AG04450 (cell line): ENCODE measurements at regions not wholly inside any gene's neighbourhood (a gene's known extent, or its start where the extent isn't known, plus 50 kb on each side); places are given as distances from the start of the nearest gene placed in this dataset.
A peak's percentile ranks its signal among the peaks of the same experiment; 100 is the strongest.

Source experiments
- CTCF ChIA-PET: fragments of 300-600, 350-600 bp; formaldehyde crosslinking; extraction: SDS; loops from one replicate; lab custom pipeline; 2022; ENCODE audit warnings: antibody characterized with exemption, inconsistent platforms; lab: Charles Lee
- POLR2A ChIA-PET: fragments of 350-600 bp; formaldehyde crosslinking; extraction: SDS; loops from one replicate; lab custom pipeline; 2021; ENCODE audit warnings: antibody characterized with exemption, inconsistent platforms; lab: Yijun Ruan, JAX
- DNase-seq: peaks from one replicate; pipeline ENCODE4 v3.0.0-alpha.2; 2011; ENCODE audit warnings: low read depth, low spot score
- H3K27ac ChIP-seq: one replicate; pipeline ENCODE4 v1.5.1; 2012; ENCODE audit warnings: low read depth, low read length, control low read depth
- H3K27me3 ChIP-seq: one replicate; pipeline ENCODE4 v1.6.0; 2012; ENCODE audit warnings: low read length; ENCODE audit not compliant: control insufficient read depth, insufficient read depth
- H3K4me3 ChIP-seq: 2 replicates; pipeline ENCODE4 v1.5.1; 2011; ENCODE audit warnings: mild to moderate bottlenecking, low read depth, low read length, control low read depth
- H3K9me3 ChIP-seq: 2 replicates; pipeline ENCODE4 v1.5.1; 2012; ENCODE audit warnings: low read length; ENCODE audit not compliant: control insufficient read depth, insufficient read depth
- CTCF ChIP-seq: IDR thresholded peaks from 2 replicates; pipeline ENCODE4 v1.5.1; 2011; ENCODE audit warnings: low read depth, low read length, control low read depth, inconsistent platforms

GRCh38 chr3:70550723-70551319, 238.4 kb upstream of the MDFIC2 start:
- POLR2A ChIA-PET: no interaction called here
- DNase-seq: no peak
- peak; percentile 79 for TF ChIP-seq CTCF
- CTCF ChIA-PET: interaction anchor here (0.6 to 3.0 kb wide), 32 partner anchors 8 to 1213 kb away, joined by 3 to 19 read pairs (median 3); no protein-coding TSS in a partner anchor
- H3K4me3 ChIP-seq: no peak overlapping the region
- H3K27ac ChIP-seq: no peak overlapping the region
- no peaks in the 10 kb centered on the region for H3K27me3 ChIP-seq
- no peaks in the 10 kb centered on the region for H3K9me3 ChIP-seq

GRCh38 chr3:70546679-70547078, 234.2 kb upstream of the MDFIC2 start:
- Histone ChIP-seq H3K4me3 (no peak overlapping the region), H3K9me3 (no peaks in the 10 kb centered on the region), H3K27me3 (peaks cover 3% of the 10 kb centered on the region), H3K27ac (no peak overlapping the region)
- no peak for DNase-seq
- ChIA-PET CTCF (no interaction called here), POLR2A (no interaction called here)
- TF ChIP-seq CTCF: no peak

- no peak for TF ChIP-seq CTCF
- POLR2A ChIA-PET: no interaction called here
- no peak for DNase-seq
- peaks cover 8% of the 10 kb centered on the region for H3K27me3 ChIP-seq
- H3K9me3 ChIP-seq: peaks cover 4% of the 10 kb centered on the region; the same call in 1 of the 2 replicates
- CTCF ChIA-PET: no interaction called here
- H3K27ac ChIP-seq: no peak overlapping the region
- H3K4me3 ChIP-seq: no peak overlapping the region
Observed at GRCh38 chr3:70543493-70543892, 231.1 kb upstream of the MDFIC2 start.

- no peak overlapping the region for H3K27ac ChIP-seq
- peaks cover 23% of the 10 kb centered on the region for H3K27me3 ChIP-seq
- TF ChIP-seq CTCF: no peak
- ChIA-PET CTCF (interaction anchor here (1.0 to 1.7 kb wide), 3 partner anchors 10 to 13 kb away, joined by 3 to 12 read pairs (median 4); no protein-coding TSS in a partner anchor), POLR2A (no interaction called here)
- DNase-seq: no peak
- H3K9me3 ChIP-seq: peaks cover 4% of the 10 kb centered on the region; the same call in 1 of the 2 replicates
- no peak overlapping the region for H3K4me3 ChIP-seq
Observed at GRCh38 chr3:70539908-70540307, 227.5 kb upstream of the MDFIC2 start.

GRCh38 chr3:70532806-70533205, 220.4 kb upstream of the MDFIC2 start:
- ChIA-PET CTCF (interaction anchor here (0.6 to 4.7 kb wide), 5 partner anchors 17 to 1123 kb away, joined by 3 to 19 read pairs (median 3); no protein-coding TSS in a partner anchor), POLR2A (no interaction called here)
- Histone ChIP-seq H3K4me3 (no peak overlapping the region), H3K27me3 (peaks cover 10% of the 10 kb centered on the region), H3K9me3 (no peaks in the 10 kb centered on the region), H3K27ac (no peak overlapping the region)
- no peak for TF ChIP-seq CTCF
- DNase-seq: no peak
